ENCODE measurements at regions not wholly inside any gene's neighbourhood (a gene's known extent, or its start where the extent isn't known, plus 50 kb on each side); places are given as distances from the start of the nearest gene placed in this dataset.

DNA sequence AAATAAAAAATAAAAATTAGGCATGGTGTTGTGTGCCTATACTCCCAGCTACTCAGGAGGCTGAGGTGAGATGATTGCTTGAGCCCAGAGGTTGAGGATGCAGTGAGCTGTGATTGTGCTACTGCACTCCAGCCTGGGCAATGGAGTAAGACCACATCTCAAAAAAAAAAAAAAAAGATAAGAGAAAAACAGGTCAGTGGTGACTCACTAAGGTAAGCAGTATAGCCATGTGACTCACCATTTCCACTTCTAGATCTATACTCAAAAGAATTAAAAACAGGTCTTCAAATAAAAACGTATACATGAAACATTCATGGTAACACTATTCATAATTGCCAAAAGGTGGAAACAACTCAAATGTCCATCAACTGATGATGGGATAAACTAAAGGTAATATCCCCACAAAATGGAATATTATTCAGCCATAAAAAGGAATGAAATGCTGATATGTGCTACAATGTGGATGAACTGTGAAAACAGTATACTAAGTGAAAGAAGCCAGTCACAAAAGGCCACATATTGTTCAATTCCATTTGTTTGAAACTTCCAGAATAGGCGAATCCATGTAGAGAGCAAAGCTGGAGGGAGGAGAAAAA, 75.1 kb downstream of the ZNF281 start:
- Histone ChIP-seq H3K9me3 (ENCODE audit: low read length) (no peaks in the 10 kb centered on the region), H3K4me2 (ENCODE audit: low read length) (no peak overlapping the region), H3K36me3 (ENCODE audit: insufficient read depth, low read length) (no peaks in the 10 kb centered on the region), H3K9ac (ENCODE audit: low read length) (no peak overlapping the region), H3K79me2 (replicated peaks; ENCODE audit: insufficient read depth, low read length) (no peaks in the 10 kb centered on the region), H3K4me3 (ENCODE audit: low read length) (no peak overlapping the region), H4K20me1 (ENCODE audit: insufficient read depth) (no peaks in the 10 kb centered on the region), H3F3A (ENCODE audit: insufficient read depth, low read length, poor library complexity, severe bottlenecking) (no peaks in the 10 kb centered on the region), H3K27ac (ENCODE audit: low read length) (no peak overlapping the region), H2AFZ (ENCODE audit: low read depth, low read length) (no peak overlapping the region), H3K9me2 (ENCODE audit: insufficient read depth, low read length) (no peaks in the 10 kb centered on the region), H3K27me3 (ENCODE audit: insufficient read depth, low read depth, low read length) (peaks cover 12% of the 10 kb centered on the region)
- TF ChIP-seq MXI1 (conservative IDR thresholded peaks at IDR 0.05; ENCODE audit: poor library complexity, severe bottlenecking) (no peak), EZH2 (IDR thresholded peaks at IDR 0.05; ENCODE audit: borderline replicate concordance, insufficient read depth, low read length, poor library complexity, severe bottlenecking) (no peak), POLR2AphosphoS5 (IDR thresholded peaks at IDR 0.05) (no peak), TAF1 (IDR thresholded peaks at IDR 0.05; ENCODE audit: low read depth) (no peak)

DNA sequence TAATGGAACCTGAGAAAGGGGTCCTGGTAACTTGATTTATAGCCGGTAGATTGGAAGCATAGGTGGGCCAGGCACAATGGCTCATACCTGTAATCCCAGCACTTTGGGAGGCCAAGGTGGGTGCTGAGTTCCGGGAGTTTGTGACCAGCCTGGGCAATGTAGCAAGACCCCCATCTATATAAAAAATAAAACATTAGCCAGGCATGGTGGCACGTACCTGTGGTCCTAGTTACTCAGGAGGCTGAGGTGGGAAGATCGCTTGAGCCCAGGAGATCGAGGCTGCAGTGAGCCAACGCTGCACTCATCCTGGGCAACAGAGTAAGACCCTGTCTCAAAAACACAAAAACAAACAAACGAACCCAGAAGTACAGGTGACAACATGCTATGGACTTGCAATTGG, 76.5 kb downstream of the ZNF281 start:
- Histone ChIP-seq H3K9me2 (ENCODE audit: insufficient read depth, low read length) (no peaks in the 10 kb centered on the region), H3K9me3 (ENCODE audit: low read length) (no peaks in the 10 kb centered on the region), H3K27ac (ENCODE audit: low read length) (no peak overlapping the region), H3K79me2 (replicated peaks; ENCODE audit: insufficient read depth, low read length) (no peaks in the 10 kb centered on the region), H4K20me1 (ENCODE audit: insufficient read depth) (no peaks in the 10 kb centered on the region), H3K27me3 (ENCODE audit: insufficient read depth, low read depth, low read length) (peaks cover 21% of the 10 kb centered on the region), H3F3A (ENCODE audit: insufficient read depth, low read length, poor library complexity, severe bottlenecking) (no peaks in the 10 kb centered on the region), H2AFZ (ENCODE audit: low read depth, low read length) (no peak overlapping the region), H3K4me3 (ENCODE audit: low read length) (no peak overlapping the region), H3K4me2 (ENCODE audit: low read length) (no peak overlapping the region), H3K9ac (ENCODE audit: low read length) (no peak overlapping the region), H3K36me3 (ENCODE audit: insufficient read depth, low read length) (no peaks in the 10 kb centered on the region)
- no peak for TF ChIP-seq SMC3 (conservative IDR thresholded peaks at IDR 0.05; ENCODE audit: poor library complexity)
- TF ChIP-seq, protein P1, sequence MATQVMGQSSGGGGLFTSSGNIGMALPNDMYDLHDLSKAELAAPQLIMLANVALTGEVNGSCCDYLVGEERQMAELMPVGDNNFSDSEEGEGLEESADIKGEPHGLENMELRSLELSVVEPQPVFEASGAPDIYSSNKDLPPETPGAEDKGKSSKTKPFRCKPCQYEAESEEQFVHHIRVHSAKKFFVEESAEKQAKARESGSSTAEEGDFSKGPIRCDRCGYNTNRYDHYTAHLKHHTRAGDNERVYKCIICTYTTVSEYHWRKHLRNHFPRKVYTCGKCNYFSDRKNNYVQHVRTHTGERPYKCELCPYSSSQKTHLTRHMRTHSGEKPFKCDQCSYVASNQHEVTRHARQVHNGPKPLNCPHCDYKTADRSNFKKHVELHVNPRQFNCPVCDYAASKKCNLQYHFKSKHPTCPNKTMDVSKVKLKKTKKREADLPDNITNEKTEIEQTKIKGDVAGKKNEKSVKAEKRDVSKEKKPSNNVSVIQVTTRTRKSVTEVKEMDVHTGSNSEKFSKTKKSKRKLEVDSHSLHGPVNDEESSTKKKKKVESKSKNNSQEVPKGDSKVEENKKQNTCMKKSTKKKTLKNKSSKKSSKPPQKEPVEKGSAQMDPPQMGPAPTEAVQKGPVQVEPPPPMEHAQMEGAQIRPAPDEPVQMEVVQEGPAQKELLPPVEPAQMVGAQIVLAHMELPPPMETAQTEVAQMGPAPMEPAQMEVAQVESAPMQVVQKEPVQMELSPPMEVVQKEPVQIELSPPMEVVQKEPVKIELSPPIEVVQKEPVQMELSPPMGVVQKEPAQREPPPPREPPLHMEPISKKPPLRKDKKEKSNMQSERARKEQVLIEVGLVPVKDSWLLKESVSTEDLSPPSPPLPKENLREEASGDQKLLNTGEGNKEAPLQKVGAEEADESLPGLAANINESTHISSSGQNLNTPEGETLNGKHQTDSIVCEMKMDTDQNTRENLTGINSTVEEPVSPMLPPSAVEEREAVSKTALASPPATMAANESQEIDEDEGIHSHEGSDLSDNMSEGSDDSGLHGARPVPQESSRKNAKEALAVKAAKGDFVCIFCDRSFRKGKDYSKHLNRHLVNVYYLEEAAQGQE (IDR thresholded peaks at IDR 0.05; ENCODE audit: borderline replicate concordance): no peak
- TF ChIP-seq EP300 (conservative IDR thresholded peaks at IDR 0.05; ENCODE audit: poor library complexity, severe bottlenecking): no peak
- TF ChIP-seq RAD21 (conservative IDR thresholded peaks at IDR 0.05): no peak
- TF ChIP-seq TAF1 (IDR thresholded peaks at IDR 0.05; ENCODE audit: low read depth): no peak
- TF ChIP-seq EZH2 (IDR thresholded peaks at IDR 0.05; ENCODE audit: borderline replicate concordance, insufficient read depth, low read length, poor library complexity, severe bottlenecking): no peak
- no peak for TF ChIP-seq MXI1 (conservative IDR thresholded peaks at IDR 0.05; ENCODE audit: poor library complexity, severe bottlenecking)
- TF ChIP-seq POLR2AphosphoS5 (IDR thresholded peaks at IDR 0.05): no peak
- TF ChIP-seq, protein P2, sequence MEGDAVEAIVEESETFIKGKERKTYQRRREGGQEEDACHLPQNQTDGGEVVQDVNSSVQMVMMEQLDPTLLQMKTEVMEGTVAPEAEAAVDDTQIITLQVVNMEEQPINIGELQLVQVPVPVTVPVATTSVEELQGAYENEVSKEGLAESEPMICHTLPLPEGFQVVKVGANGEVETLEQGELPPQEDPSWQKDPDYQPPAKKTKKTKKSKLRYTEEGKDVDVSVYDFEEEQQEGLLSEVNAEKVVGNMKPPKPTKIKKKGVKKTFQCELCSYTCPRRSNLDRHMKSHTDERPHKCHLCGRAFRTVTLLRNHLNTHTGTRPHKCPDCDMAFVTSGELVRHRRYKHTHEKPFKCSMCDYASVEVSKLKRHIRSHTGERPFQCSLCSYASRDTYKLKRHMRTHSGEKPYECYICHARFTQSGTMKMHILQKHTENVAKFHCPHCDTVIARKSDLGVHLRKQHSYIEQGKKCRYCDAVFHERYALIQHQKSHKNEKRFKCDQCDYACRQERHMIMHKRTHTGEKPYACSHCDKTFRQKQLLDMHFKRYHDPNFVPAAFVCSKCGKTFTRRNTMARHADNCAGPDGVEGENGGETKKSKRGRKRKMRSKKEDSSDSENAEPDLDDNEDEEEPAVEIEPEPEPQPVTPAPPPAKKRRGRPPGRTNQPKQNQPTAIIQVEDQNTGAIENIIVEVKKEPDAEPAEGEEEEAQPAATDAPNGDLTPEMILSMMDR (IDR thresholded peaks at IDR 0.05; ENCODE audit: poor library complexity, severe bottlenecking): no peak

Measured in neural cell (in vitro differentiated cells).